Right lobe of liver (tissue), 4 donors: ENCODE measurements at regions not wholly inside any gene's neighbourhood (a gene's known extent, or its start where the extent isn't known, plus 50 kb on each side); places are given as distances from the start of the nearest gene placed in this dataset.

ENCODE experiments used
- POLR2A ChIP-seq: fragments of 450-650 bp; IDR thresholded peaks from one replicate; pipeline ENCODE4 v1.6.1; 2017; ENCODE audit warnings: antibody characterized with exemption, mild to moderate bottlenecking
- TF ChIP-seq, protein P1 (sequence below), 4 donors: fragments of 200-600 bp in 3 of 4; fragments of 450-650 bp in 1 of 4; IDR thresholded peaks; one replicate each; pipeline versions ENCODE4 v1.5.1 to v1.8.0; 2016 to 2022; ENCODE audit warnings: antibody characterized with exemption in 4 of 4, mild to moderate bottlenecking in 2 of 4
- donor health status: DM: no; HTN: no; CAD: no.
- donor health status: DM: no; HTN: no; CAD: no.
- donor health status: DM: no; HTN: yes; CAD: no.

DNA sequence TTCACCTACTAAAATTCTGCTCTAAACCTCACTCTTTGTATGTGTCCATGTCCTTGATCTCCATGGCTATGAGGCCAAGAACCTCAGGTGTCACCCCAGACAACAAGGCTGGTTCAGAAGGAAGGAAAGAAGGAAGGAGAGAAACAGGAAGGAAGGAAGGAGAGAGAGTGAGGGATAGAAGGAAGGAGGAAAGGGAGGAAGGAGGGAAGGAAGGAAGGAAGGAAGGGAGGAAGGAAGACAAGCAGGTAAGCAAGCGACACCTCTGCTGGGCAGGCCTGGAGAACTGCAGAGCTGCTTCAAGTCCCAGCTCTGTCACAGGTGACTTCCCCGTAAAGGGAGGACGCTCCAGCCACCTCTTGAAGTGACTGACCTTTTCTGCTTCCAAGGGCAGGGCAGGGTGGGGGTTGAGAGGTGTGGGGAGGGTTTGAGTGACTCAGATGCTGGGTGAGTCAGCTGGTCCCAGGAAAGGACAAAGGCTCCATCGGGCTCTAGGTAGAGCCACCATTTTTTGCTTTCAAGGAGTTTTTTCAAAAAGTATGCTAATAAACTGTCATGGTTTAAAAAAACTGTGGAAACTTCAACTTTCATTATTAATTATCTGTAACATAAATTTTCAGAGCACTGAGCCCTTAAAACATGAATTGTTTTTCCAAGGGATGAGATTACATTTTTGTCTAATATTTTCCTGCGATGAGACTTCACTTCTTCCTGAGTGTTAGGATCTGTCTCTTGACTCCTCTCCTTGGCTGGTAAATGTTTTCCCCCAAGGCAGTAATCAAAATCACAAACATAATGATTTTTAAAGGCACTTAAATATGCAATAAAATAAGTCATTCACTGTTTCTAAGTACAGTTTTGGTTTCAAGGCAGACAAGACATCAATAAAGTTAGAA lies 90.1 kb upstream of the L3MBTL4 start:
- TF ChIP-seq POLR2A = no peak
- TF ChIP-seq, protein P1, sequence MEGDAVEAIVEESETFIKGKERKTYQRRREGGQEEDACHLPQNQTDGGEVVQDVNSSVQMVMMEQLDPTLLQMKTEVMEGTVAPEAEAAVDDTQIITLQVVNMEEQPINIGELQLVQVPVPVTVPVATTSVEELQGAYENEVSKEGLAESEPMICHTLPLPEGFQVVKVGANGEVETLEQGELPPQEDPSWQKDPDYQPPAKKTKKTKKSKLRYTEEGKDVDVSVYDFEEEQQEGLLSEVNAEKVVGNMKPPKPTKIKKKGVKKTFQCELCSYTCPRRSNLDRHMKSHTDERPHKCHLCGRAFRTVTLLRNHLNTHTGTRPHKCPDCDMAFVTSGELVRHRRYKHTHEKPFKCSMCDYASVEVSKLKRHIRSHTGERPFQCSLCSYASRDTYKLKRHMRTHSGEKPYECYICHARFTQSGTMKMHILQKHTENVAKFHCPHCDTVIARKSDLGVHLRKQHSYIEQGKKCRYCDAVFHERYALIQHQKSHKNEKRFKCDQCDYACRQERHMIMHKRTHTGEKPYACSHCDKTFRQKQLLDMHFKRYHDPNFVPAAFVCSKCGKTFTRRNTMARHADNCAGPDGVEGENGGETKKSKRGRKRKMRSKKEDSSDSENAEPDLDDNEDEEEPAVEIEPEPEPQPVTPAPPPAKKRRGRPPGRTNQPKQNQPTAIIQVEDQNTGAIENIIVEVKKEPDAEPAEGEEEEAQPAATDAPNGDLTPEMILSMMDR (IDR thresholded peaks at IDR 0.05) = no peak
